HG02798 (cell line): ENCODE measurements at regions not wholly inside any gene's neighbourhood (a gene's known extent, or its start where the extent isn't known, plus 50 kb on each side); places are given as distances from the start of the nearest gene placed in this dataset.
"Not testable (repeated sequence)": the region's sequence is repeated elsewhere in the genome, so short reads cannot be mapped to it uniquely, and the experiment has no call there.

ENCODE experiments used
- ATAC-seq: cut with Tn5 transposase; IDR thresholded peaks from one replicate; pipeline ENCODE4 v1.9.1; 2021; ENCODE audit warnings: mild to moderate bottlenecking; ENCODE audit not compliant: unreplicated experiment, poor library complexity

DNA sequence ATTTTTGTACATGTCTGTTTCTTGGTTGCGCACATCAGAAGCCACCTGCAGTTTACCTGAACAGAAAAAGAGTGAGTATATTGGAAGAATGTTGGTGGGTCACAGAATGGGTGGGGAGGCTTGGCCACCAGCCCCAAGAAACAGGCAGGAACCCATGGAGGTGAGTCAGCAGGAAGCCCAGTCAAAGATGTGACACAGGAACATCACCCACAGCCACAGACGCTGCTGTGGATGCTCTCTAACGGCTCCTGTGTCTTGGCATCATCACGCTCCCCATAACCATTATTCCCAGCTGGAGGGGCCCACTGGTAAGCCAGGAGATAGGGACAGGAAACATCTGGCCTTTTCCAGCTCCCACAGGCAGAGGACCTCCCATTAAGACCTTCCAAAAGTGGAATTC is 94.0 kb upstream of the WSB1 start:
- ATAC-seq = no peak

GRCh38 chr17:27200476-27200875 is 93.4 kb upstream of the WSB1 start:
- no peak for ATAC-seq

DNA sequence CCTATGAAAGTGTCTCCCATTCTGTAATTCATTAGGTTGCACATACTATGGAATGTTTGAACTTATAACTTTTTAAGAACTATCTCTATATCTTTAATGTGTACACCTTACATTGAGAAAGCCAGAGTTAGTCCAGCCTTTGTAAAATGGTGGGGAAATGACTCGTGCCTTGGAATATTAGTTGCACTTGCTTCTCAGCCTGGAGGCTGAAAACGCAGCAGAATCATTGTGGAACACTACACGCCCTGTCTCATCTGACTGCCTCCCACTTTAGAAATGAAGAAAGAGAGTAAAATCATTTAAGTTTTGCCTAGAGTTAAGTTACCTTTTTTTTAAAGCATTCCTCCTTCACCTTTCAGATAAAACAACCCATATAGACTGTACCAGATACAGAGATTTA is 90.7 kb upstream of the WSB1 start:
- ATAC-seq = no peak

GRCh38 chr17:27206447-27206846 is 87.5 kb upstream of the WSB1 start:
- no peak for ATAC-seq

GRCh38 chr17:27207073-27207513 is 86.8 kb upstream of the WSB1 start:
- ATAC-seq = no peak

GRCh38 chr17:27208370-27208769 is 85.5 kb upstream of the WSB1 start:
- ATAC-seq = not testable (repeated sequence)

DNA sequence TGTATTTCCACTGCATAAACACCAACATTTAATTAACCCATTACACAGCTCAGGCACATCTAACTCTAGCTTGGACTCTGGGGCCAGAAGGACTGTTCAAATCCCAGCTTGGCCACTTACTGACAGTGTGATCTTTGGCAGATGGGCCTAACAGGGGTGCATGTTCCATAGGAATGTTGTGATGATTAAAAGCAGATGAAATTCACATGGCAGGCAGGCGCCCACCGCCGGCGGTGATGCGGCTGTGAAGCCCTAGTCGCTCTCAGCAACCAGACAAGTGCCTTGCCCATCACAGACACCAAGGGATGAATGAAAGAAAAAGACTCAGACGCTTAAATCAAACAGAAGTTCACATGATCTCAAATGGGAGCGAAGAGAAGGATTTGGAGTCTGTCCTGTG is 84.6 kb upstream of the WSB1 start:
- ATAC-seq = no peak

DNA sequence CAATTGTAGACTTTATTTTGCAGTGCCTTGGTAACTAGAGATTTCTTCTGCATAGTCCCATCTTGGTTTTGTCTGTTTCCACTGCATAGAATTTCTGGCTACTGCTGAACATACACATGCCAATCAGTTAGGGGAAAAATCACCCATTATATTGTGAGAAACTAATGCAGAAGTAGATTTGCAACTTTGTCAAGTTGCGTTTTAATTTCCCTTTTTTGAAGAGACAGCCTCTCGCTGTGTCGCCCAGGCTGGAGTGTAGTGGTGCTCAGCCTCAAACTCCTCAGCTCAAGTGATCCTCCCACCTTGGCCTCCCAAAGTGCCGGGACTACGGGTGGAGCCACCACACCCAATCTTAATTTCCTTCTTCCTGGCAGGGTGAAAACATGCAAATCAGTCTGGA is 83.1 kb upstream of the WSB1 start:
- ATAC-seq = not testable (repeated sequence)

GRCh38 chr17:27216836-27217235 is 77.1 kb upstream of the WSB1 start:
- ATAC-seq = no peak

DNA sequence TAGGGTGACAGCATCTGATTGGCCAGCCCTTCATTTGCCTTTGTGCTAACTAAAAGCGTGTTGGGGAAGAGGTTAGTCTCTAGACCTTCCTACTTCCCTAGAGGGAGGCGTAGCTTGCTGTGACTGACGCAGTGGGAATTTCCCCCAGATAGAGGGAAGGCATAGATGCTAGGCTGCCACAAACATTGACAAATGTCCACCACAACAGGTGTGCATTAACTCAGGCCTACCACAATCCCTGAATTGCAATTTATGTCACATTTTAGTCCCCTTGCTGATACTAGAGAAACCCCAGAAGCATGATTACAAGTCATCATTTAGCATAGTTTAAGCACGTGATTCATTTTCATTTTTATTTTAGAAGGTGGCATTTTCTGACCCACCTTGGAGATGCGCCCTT is 76.3 kb upstream of the WSB1 start:
- ATAC-seq = peak; percentile 87

DNA sequence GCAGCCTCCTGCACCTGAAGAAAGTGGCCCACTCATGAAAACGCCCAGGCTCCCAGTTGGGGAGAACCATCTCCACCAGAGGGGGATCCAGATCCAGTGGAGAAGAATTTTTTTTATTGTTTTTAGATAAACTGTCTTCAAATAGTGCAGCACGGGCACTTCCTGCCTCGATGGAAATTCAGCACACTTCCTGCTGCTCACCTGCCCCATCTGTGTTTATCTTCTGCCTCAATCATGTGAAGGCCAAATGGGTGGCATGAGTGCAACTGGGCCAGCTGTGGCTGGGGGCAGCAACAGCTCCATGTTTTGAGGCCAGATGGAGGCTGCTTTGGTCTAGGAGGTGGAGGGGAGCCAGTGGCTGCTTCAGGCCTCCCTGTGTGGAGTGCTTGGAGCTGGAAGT is 75.9 kb upstream of the WSB1 start:
- no peak for ATAC-seq

DNA sequence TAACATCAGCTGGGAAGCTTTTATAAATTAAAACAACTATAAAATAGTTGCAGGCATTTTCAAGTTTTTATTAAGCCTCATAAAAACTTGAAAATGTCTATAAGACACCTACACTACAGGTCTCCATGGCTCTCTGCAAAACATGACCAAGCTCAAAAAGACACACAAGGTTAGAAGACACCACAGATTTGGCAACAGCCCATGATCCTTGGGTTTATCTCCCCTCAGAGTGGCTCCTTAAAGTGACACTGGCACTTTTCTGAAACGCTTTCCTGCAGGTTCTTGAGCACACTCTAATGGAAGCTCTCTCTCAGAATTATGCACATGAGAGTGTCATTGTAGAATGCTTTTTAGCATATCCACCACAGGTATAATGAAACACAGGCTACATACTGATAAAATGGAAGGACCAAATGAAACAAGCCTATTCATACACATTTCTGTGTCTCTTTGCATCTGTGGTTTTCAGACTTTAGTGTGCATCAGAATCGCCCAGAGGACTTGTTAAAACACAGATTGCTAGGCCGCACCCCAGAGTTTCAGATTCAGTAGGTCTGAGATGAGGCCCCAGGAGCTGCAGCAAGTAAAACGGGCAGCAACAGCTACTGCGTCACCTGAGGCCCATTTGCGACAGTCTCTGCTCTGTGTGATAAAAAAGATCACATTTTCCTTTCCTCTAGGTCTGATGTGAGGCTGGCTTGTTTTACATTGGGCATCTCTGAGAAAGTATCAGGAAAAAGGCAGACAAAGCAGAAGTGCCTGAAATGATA is 75.0 kb upstream of the WSB1 start:
- ATAC-seq = peak; percentile 79

DNA sequence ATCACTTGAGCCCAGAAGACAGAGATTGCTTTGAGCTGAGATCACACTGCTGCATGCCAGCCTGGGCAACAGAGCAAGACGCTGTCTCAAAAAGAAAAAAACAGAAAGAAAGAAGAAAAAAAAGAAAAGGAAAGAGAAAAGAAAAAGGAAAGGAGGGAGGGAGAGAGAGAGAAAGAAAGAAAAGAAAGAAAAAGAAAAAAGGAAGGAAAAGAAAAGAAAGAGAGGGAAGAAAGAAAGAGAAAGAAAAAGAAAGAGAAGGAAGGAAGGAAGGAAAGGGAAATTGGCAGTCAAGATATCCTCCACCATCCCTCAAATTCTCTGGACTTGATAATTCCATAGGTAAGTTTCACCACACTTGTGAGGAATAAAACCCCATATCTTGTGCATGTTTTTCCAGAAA is 71.4 kb upstream of the WSB1 start:
- ATAC-seq = no peak

- no peak for ATAC-seq
These were observed 69.2 kb upstream of the WSB1 start for GRCh38 chr17:27224526-27225315.

DNA sequence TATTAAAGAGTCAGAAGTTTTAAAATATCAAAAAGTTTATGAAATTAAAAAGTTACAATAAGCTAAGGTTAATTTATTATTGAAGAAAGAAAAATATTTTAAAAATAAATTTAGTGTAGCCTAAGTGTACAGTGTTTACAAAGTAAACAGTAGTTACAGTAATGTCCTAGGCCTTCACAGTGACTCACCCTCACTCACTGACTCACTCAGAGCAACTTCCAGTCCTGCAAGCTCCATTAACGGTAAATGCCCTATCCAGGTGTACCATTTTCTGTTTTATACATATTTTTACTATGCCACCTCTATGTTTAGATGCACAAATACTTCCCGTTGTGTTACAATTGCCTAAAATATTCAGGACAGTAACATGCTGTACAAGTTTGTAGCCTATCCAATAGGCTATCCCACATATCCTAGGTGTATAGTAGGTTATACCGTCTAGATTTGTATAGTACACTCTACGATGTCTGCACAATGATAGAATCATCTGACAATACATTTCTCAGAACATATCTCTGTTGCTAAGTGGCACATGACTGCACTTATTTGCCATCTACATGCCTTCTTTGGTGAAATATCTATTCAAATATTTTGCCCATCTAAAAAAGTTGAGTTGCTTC is 67.2 kb upstream of the WSB1 start:
- no peak for ATAC-seq

DNA sequence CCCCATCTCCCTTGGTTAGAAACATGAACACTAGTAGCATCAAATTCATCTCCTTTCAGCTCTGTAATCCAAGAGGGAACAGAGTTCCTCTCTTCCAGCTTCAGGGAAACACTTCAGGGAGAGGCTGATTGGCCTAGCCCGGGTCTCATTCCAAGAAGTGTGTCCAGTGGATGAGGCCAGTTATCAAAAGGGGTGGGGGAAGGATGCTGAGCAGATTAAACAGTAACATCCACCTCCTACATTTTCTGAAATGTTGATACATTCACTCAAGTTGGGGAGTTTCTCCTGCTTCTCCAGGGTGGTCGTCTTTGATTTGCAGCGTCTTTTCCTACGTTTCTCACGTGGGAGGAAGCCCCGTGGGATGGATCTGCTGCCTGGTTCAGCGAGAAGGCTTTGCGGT is 62.9 kb upstream of the WSB1 start:
- ATAC-seq = no peak

DNA sequence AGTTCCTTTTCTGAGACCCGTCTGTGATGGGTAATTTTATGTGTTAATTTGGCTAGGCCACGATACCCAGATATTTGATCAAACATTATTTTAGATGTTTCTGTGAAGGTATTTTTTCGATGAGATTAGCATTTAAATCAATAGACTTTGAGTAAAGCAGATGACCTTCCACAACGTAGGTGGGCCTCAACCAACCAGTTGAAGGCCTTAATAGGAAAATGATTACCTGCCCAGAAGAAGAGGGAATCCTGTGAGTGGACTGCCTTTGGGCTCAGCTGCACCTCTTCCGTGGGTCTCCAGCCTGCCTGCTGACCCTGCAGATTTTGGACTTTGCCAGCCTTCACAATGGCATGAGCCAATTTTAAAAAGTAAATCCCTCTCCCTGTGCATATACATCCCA is 61.6 kb upstream of the WSB1 start:
- no peak for ATAC-seq

DNA sequence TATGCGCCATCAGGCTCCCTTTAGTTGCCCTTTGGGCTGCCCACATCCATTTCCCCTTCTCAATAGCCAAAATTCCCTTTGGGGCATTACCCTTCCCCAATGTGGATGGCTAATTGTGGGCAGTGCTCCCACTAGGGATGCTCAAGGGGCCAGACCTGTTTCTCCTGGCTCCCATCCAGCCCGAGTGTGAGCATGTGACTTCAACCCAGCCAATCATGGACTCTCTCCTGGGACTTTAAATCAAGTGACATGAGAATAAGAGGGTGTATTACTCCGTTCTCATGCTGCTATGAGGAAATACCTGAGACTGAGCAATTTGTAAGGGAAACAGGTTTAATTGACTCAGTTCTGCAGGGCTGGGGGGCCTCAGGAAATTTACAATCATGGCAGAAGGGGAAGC is 60.9 kb upstream of the WSB1 start:
- no peak for ATAC-seq

DNA sequence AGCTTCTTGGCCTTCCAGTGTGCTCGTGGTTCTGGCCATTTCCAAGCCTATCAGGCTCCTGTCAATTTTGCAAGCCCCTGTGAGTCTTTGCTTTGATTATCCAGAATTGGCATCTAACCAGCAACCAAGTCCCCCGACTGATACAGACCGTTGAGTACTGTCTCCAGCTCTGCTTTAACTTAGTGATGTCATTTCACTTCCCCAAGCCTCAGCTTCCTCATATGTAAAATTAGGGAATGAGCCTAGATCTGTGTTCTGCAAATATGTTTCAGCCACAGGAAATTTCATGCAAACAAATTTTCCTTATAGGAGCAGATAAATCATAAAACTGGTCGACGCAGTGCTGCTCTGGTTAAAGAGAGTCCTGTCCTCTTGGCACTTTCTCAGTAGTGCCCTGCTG is 60.1 kb upstream of the WSB1 start:
- no peak for ATAC-seq

- ATAC-seq = peak; percentile 31
These were observed 57.1 kb upstream of the WSB1 start for GRCh38 chr17:27236717-27237315.

GRCh38 chr17:27237890-27238289 is 56.0 kb upstream of the WSB1 start:
- no peak for ATAC-seq
